GM19468 (cell line): ENCODE measurements at regions not wholly inside any gene's neighbourhood (a gene's known extent, or its start where the extent isn't known, plus 50 kb on each side); places are given as distances from the start of the nearest gene placed in this dataset.

ENCODE experiments used
- ATAC-seq: cut with Tn5 transposase; IDR thresholded peaks from one replicate; pipeline ENCODE4 v1.9.1; 2021; ENCODE audit warnings: mild to moderate bottlenecking, moderate library complexity, moderate number of reproducible peaks; ENCODE audit not compliant: unreplicated experiment; ENCODE audit errors: extremely low read depth

DNA sequence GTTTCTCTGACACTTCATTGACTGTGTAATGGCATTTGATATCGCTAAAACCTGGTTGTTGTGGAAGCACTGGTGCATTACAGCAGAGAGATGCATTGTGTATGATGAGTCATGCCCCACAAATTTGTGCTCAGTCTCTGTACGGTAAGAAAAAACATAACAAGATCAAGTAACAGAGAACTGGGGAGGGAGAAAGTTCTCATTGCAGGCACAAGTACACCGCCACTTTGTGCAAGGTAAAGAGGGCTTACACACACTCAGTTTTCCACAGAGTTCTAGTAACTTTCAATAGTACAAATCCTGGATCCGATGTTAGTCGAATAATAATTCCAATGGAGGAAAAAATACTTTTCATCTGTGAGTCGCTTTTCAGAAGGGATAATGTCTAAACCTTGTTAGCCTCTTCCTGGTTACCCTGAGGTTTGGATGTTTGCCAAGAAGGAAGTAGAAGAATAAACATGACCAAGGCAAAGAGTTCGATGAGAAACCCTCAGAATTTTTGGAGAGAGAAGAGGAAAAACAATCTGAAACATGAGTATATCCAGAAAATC lies 512.5 kb upstream of the SLIT2 start:
- no peak for ATAC-seq

DNA sequence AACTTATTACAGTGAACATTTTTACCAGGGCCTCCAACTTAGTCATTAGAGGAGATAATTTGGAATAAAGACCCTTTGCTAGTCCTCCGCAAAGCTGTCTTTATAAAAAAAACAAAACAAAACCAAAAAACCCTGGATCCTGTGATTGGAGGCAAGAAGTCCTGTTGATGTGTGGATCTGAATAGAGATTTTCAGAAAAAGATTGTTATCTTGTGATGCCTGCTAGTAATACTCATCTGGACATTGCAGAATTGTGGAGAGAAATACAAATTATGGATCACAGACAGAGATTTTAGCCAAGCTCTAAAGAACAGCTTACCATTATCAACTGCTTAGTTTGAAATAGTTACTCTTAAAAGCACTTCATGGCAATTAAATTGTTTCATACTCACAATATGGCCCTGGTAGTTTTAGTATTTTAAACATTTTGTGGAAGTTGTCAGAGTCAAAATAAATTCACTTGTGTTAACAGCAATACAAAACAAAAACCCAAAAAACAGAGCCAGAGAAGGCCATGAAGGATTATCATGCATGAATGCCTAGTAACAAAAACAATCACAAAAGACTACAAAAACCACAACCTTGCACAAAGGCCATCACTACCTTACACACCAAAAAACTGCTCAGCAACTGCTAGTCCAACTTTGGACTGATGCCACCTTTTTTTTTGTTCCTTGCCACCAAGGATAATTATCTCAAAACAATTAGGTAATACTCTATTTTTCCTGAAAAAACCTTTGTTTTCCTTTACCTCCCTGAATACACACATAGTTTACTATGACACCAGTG lies 514.5 kb upstream of the SLIT2 start:
- ATAC-seq = no peak

DNA sequence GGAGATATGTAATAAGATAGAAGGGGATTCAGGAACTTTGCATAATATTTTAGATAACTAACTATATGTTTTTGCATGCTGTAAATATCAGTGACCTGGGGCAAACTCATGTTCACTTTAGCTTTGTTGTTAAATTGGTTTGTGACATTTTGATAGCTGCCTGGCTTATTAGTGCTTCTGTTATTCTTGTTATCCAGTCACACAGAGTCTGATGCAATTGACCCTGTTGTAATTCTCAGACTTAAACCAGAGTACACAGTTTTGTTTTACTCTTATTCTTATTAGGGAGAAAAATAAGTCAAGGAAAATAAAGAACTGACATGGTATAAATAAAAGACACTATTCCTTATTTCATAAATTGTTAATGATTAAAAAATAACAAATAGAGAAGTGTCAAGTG lies 516.7 kb upstream of the SLIT2 start:
- no peak for ATAC-seq

DNA sequence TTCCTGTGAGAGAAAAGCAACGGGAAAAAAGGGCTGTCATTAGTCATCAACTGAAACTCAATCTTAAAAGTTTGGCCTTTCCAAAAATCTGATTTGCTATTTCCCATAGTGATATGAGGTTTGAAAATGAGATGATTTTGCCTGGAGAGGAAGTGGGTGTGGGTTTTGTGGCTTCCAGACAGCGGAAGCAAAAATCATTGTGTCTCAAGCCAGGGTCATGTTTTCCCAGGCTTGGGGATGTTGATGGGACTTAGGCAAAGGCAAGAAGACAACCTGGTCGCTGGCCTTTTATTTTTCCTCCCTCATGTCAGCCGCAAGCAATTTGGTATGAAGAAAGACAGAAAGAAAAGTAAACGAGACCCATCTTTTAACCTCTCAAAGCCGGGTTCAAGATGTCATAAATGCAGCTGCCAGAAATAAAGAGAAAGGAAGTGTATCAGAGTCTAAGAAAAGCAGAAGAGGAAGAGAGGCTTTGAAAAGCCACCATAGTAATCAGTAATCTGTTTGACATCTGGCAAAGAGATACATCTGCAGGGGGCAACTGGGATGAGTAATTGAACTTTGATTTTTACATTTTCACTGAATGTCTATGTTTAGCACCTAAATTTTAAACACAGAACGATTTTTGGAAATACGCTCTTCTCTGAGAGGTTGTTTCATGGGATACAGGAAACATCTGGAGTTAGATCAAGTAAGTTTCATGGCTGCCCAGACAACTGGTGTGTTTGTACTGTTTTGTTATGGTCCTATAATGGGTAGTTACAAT lies 521.6 kb upstream of the SLIT2 start:
- no peak for ATAC-seq

DNA sequence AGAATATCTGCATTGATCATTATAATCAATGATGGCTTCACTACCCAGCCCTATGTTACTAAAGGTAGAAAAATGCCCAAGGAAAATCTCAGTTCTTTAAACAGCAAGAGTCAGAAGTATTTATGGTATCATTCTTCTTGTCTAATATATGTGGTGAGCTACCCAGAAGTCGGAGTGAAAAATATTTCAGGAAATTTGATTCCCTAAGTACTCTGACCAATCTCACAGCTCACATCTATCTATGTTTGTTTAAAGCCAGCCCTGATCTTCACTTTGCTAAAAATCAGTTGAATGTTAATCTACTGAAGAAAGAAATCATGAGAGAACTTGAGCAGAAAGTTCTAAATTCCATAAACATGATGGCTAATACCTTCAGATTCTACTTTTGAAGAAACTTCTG lies 522.9 kb upstream of the SLIT2 start:
- no peak for ATAC-seq

DNA sequence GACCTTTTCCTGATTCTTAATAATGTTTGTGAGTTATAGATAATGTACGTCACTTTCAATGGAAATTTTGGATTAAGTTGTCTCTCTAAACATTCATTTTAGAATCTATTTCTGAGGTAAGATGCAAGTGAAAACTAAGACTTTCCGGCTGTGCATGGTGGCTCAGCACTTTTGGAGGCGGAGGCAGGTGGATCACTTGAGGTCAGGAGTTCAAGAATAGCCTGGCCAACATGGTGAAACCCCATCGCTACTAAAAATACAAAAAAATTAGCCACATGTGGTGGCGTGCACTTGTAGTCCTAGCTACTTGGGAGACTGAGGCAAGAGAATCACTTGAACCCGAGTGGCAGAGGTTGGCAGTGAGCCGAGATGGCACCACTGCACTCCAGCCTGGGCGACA lies 524.6 kb upstream of the SLIT2 start:
- no peak for ATAC-seq

DNA sequence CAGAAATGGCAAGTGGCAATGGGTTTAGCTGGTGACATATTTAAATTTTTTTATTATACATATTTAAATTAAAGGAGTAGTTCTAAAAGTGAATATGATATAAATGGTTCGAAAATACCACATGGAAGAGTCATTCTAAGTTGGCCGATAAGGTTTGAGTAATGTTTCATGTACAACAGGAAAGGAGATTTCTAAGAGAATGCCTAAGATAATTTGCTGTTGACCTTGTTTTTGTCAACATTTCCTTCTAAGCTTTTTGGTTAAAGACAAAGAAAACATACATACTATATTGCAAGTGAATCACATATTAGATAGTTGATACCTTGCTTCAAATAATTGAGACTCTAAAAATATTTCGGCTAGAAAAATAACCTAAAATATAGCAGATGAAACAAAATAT lies 526.6 kb upstream of the SLIT2 start:
- no peak for ATAC-seq

DNA sequence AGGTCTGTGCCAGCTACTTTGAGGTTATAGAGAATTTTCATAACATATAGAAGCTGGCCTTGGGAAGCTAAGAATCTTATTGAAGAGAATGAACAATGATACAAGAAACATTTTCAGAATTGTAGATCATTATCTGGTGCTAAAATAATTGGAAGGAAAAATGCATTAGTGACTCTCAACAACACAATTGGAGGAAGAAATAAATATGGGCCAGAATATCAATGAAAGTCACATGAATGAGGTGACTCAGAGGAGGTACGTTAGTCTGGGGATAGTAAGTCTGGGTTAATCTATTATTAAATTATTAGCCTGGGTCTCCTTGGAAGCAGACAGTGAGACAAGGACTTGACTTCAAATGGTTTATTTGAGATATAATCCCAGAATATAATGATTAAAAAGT lies 529.3 kb upstream of the SLIT2 start:
- ATAC-seq = no peak

DNA sequence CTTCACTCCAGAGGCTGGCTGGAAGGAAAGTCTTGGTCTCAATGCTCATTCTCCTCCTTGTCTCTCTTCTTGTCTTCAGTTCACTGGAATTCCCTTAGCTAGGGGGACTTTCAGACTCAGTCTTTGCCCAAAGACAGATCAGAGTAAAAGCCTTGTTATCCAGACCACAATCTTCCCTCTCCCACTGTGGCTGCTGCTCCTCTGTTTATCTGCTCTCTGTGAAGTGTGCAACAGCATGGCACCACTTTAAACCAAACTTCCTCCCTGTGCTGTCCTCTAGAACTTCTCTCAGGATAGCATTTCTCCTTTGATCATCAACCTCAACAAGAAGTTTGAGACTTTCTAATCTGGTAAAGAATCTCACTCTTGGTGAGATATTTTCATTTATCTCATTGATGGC lies 530.1 kb upstream of the SLIT2 start:
- ATAC-seq = no peak

DNA sequence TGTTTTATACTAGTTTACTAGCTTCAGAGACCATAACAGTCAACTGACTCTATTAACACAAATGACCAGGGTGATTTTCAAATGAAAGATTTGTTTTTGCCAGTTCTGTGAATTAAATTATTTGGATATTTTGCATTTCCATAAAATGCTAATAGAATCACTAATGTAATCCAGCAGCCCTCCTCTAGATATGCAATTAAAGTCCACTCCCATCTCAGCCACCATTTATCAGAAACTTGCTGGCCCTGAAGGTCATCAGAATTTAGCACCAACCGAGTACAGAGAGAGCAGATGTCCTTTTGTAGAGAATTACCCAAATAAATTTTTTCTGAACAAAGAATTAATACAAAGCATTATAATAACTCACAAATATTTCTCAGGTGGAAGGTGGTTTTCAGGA lies 531.1 kb upstream of the SLIT2 start:
- ATAC-seq = no peak

DNA sequence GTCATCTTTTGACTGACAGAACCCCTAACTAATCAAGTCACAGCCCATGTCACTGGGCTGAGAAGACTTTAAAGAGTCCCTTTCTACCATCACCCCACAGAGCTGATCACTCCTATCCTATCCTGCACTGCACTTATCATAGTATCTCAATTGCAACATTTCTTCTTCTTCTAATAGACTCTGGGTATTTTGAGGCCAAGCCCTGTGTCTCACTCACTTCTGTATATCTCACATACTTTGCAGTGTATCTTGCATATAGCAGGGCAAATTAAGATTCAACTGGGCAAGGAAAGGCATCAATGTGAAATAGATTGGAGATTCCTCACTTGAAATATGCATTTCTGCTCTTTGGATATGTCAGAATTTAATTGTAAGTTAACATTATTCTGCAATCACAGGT lies 531.5 kb upstream of the SLIT2 start:
- ATAC-seq = no peak

DNA sequence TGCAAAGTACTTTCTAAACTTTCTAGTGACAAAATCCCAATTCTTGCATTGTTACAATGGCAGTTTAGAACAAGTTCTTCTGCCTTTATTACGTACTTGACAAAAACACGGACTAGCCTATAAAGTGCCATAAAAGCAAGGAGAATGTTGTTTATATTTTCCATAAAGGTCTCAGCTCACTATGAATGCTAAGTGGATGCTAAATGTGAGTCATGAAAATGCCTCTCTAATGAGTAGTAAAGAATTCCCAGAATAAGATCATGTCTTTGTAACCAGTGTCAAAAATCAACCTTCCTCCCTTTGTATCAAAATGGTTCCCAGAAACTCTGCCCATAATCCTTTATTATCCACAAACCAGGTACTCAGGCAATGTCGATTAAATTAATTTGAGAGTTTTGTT lies 539.8 kb upstream of the SLIT2 start:
- ATAC-seq = no peak

DNA sequence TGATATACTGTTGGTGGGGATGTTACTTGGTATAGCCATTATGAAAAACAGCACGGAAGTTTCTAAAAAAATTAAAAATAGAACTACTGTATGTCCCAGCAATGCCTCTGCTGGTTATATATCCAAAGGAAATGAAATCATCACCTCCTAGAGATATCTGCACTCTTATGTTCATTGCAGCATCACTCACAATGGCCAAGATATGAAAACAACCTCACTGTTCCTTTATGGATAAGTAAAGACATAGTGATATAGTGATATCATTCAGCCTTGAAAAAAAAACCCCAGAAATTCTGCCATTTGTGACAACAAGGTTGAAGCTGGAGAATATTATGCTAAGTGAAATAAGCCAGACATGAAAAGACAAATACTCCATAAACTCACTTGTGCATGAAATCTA lies 543.8 kb upstream of the SLIT2 start:
- no peak for ATAC-seq

DNA sequence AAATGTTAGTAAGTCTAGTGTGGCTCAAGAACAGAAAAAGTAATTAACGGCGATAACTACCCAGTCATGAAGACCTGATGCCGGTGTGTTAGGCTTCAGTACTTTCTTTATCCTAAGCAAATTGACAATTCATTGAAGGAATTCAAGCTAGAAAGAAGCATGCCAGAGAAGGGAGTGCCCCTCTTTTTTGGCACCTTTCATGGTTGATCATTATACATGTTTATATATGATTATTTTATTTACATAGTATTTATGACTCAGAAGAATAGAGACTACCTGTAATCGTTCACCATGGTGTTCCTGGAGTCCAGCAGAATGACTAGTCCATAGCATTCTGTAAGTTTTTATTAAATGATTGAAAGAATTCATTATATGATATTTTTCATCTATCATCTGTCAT lies 548.3 kb upstream of the SLIT2 start:
- no peak for ATAC-seq

DNA sequence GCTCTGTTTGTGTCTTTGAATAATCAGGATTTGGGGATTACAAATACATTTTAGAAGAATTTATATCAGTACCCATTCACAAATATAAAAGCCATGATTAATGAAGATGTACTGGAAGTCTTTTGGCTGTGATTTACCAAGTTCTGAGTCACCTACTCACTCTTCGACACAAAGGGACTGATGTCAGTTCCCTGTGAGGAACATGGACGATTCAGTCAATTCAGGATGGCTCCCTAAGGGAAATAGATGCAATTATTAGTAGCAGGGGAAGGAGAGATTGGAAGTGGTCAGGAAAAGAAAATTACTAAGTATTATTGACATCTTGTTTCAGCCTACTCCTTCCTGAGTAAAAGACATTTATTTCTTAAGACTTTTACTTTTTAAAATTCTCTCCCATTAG lies 550.7 kb upstream of the SLIT2 start:
- no peak for ATAC-seq

DNA sequence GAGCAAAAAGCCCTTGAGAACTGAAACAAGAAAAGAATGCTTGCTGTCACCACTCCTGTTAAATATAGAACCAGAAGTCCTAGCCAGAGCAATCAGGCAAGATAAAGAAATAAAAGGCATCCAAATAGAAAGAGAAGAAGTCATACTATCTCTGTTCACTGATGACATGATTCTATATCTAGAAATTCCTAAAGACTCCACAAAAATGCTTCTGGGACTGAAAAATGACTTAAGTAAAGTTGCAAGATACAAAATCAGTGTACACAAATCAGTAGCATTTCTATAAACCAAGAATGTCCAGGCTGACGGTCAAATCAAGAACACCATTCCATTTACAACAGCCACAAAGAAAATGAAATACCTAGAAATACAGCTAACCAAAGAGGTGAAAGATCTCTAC lies 552.7 kb upstream of the SLIT2 start:
- ATAC-seq = no peak

DNA sequence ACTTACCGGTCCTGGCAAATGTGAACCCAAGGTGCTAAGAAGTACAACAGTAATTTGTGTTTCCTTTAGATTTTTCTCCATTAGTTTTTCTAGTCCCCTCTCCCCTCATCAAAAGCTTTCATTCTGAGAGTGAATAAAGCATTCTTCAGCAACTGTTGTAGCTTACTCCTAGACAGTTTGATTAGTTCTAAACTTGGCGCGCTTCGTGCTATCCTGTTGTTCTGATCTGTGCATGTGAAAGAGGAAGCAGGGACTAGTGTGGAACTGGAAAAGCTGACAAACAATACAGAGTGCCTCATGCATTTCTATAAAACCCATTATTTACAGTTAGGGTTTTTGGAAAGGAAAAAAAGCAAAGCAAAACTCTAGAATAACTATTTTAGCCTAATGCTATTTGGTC lies 556.9 kb upstream of the SLIT2 start:
- no peak for ATAC-seq

DNA sequence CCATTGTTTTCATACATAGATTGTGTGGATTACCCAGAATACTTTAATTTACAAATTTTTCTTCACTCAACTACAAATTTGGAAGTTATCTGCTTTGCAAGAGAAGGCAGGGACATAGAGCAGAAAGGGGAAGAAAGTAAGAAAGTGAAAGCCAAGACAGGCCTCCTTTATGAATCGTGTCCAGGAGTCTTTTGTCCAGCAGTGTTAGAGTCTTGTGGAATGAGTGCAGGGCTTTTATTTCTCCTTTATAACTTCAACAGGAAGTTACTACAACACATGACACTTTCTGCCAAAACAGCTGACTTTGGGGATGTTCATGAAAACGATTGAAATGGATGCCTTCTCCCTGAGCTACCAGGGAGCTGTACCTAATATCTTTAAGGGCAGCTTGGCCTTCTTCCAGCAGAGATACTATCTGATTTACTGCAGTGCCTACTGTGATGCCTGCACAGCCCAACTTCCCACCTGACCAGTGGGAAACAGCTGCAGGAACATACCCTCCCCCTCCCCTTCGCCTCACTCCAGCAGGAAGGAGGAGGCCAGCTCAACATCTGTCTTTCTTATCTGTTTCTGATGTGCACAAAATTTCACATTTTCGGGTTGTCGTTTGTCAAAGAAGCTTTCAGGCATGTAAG lies 557.7 kb upstream of the SLIT2 start:
- ATAC-seq = no peak

DNA sequence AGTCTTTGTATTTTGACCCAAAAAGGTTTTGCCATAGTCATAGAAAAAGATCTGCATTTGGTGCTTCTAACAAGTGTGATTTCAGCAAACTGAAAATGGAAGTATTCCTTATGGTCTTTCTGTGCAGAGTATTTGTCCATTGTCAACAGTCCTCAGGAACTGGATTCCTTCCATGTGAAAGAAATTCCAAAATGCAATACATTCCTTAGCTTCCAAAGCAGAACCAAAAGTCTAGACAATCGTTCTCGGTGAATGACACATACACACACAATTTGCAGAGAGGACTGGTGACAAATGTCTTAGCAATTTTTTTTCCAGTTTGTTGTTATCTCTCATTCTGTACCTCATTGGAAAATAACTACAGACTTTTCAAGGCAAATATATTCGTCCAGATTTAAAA lies 562.2 kb upstream of the SLIT2 start:
- ATAC-seq = no peak

DNA sequence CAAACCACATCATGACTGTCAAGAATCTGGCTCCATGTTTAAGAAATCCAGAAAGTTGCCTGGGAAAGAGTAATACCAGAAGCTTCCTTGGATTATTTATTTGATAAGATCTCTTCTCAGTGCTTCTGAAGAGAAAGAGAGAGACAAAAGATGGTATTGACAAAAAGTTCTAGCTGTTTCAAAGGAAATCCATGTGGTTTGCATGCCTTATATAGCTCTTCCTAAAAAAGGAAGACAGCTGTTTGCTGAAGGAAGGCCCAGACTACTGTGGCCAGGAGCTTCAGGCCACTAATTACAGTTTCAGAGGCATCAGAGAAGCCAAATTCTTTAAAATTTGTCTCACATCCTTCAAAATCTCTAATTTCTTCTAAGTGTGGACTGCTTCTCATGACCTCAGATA lies 565.2 kb upstream of the SLIT2 start:
- ATAC-seq = no peak

DNA sequence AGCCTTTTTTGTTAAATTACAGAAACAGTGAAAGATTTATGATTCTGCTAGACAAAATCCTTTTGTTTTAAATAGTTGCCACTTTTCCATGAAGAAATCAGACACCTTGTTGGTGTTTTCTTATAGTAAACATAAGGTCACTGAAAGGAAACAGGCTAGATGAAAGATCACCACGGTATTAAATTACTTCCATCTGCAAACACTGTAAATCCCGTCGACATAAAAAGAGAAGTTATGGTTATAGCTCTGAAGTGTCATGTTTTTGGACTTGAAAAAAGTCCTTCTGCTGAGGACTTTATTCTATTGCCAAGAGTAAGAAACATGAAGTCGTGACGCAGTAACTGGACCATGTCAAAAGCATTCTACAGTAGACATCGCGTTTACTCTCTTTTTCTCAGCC lies 567.6 kb upstream of the SLIT2 start:
- no peak for ATAC-seq
